ENCODE measurements at regions not wholly inside any gene's neighbourhood (a gene's known extent, or its start where the extent isn't known, plus 50 kb on each side); places are given as distances from the start of the nearest gene placed in this dataset.
"Not testable (repeated sequence)": the region's sequence is repeated elsewhere in the genome, so short reads cannot be mapped to it uniquely, and the experiment has no call there.

DNA sequence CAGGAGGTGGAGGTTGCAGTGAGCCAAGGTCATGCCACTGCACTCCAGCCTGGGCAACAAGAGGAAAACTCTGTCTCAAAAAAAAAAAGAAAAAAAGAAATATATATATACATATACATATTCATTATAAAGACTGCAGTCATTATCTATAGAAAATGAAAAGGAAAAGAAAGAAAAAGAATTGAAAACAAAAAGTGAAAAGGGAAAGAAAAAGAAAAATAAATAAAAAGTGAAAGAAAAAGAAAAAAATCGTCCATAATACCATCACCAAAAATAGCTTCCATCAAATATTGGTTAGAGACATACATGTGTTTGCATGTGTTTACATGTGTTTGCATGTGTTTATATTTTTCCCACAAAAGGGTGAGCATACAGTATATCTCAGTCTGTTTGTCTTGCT, 105.5 kb upstream of the PARD3 start:
- H3K9me3 Mint-ChIP-seq: peaks cover 9% of the 10 kb centered on the region
- peaks cover 5% of the 10 kb centered on the region for H3K27me3 Mint-ChIP-seq
- no peak for DNase-seq
- CTCF ChIA-PET: no interaction called here
- H3K36me3 Mint-ChIP-seq: no peaks in the 10 kb centered on the region
- no peaks in the 10 kb centered on the region for H3K4me1 Mint-ChIP-seq
- H3K4me3 Mint-ChIP-seq: no peak overlapping the region
- H3K27ac Mint-ChIP-seq: no peak overlapping the region

DNA sequence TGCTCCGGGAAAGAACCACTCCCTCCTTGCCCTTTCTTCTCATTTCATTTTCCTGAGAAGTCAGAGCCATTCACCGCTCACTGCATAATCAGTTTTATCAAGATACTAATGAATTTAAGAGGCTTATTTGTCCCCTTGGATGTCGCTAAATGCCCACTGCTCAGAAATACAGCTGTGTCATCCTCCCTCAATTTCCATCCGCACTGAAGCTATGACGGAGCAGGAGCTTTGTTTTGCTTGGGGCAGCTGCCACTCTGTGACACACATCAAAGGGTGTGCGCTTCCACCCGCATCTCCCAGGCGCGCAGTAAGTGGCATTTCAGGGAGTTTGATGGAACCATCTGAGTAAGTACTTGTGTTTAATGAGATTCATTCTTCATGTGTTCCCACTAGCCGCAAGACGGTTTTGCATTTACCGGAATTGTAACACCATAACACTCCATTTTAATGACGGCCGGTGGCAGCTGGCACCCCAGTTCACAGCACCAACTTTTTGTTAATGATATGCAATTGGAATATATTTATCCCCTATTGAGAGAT, 103.8 kb upstream of the PARD3 start:
- Mint-ChIP-seq H3K36me3 (no peaks in the 10 kb centered on the region), H3K27me3 (peaks cover 5% of the 10 kb centered on the region), H3K4me3 (no peak overlapping the region), H3K27ac (no peak overlapping the region), H3K4me1 (no peaks in the 10 kb centered on the region), H3K9me3 (peaks cover 3% of the 10 kb centered on the region)
- CTCF ChIA-PET: no interaction called here
- no peak for DNase-seq

DNA sequence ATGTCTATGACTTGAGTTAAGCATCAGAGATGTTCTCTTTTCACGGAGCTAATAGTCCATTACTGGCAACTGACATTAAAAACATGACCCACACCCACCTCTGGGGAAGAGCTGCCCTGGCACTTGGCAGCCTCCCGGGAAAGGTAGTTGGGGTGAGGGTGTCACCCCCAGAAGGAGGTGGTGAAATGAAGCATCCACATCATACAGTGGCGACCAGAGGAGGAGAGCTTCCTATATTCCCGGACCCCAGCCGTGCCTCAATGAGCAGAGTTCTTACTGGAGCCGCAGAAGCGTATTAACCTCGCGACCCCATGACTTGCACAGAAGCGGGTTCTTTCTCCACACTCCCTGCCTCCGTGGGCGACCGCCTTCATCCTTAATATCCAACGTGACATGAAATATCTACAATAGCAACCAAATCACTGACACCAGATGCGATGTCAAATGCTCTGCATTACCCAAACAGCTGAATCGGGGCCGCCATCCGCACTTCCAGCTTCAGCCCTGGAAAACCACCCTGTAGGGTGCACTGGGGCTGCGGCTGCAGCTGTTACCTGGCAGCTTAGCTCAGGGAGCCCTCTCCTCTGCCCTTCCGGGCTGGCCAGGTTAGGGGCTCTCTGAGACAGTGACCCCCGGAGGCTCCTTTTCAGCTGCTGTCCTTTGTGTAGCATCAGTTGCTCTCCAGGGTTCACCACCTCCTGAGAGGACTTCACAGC, 103.1 kb upstream of the PARD3 start:
- CTCF ChIA-PET: no interaction called here
- Mint-ChIP-seq H3K36me3 (no peaks in the 10 kb centered on the region), H3K4me1 (no peaks in the 10 kb centered on the region), H3K27me3 (peaks cover 5% of the 10 kb centered on the region), H3K4me3 (no peak overlapping the region), H3K27ac (no peak overlapping the region), H3K9me3 (peaks cover 3% of the 10 kb centered on the region)
- no peak for DNase-seq

DNA sequence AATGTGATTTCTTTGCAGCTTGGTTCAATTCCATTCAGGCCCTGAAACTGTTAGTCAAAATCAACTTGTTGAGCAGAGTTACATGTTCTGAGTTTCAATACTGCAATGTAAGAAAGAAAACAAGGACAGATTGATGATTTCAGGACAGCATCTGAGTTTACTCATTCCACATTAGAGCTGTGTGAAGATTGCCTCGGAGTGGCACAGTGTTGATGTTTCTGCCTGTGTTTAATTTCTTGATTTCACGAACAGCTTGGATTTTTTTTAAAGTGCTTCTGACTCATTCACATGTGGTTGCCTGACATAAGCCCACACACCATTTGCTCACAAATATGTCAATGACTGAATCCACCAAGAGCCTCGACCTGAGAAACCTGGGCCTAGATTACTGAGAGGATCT, 101.2 kb upstream of the PARD3 start:
- Mint-ChIP-seq H3K9me3 (no peaks in the 10 kb centered on the region), H3K4me1 (no peaks in the 10 kb centered on the region), H3K27ac (no peak overlapping the region), H3K36me3 (no peaks in the 10 kb centered on the region), H3K4me3 (no peak overlapping the region), H3K27me3 (no peaks in the 10 kb centered on the region)
- no peak for DNase-seq
- CTCF ChIA-PET: interaction anchor here (0.7 kb wide), 1 partner anchor 225 kb away, joined by 3 read pairs; no protein-coding TSS in a partner anchor

DNA sequence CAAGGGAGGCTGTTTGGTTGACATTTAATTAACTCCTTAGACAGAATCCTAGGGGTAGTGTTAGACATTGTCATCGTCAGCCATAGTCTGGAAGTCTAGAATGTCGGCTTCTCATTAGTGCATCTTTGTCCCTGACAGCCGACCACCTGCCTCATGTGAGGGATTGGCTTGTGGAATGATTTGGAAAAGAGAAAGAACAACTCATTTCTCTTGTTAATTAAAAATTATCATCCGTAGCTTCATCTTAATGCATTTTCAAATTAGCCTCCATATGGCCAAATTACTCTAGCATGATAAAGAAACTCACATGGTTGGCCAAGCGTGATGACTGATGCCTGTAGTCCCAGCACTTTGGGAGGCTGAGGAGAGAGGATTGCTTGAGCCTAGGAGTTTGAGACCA, 97.7 kb upstream of the PARD3 start:
- Mint-ChIP-seq H3K4me3 (no peak overlapping the region), H3K27me3 (no peaks in the 10 kb centered on the region), H3K4me1 (no peaks in the 10 kb centered on the region), H3K9me3 (no peaks in the 10 kb centered on the region), H3K27ac (no peak overlapping the region), H3K36me3 (no peaks in the 10 kb centered on the region)
- CTCF ChIA-PET: no interaction called here
- DNase-seq: no peak

DNA sequence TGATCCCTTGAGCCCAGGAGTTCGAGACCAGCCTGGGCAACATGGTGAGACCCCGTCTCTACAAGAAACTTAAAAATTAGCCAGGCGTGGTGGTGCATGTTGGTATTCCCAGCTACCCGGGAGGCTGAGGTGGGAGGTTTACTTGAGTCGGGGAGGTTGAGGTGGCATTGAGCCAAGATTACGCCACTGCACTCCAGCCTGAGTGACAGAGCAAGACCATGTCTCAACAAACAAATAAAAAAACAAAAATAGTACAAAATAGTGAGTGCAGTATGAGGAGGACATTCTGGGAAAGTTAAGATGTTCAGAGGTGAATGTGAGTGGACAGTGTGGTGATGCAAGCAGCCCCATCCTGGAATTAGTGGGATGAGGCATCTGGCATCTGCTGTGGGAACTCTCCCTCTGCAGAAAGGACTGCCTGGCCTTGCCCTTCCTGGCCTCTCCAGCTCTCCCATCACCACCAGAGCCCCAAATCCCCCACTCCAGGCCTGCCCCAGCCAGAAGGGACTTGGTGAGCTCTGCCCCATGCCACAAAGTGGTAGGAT, 96.6 kb upstream of the PARD3 start:
- Mint-ChIP-seq H3K4me1 (no peaks in the 10 kb centered on the region), H3K36me3 (no peaks in the 10 kb centered on the region), H3K9me3 (no peaks in the 10 kb centered on the region), H3K27ac (no peak overlapping the region), H3K4me3 (no peak overlapping the region), H3K27me3 (no peaks in the 10 kb centered on the region)
- CTCF ChIA-PET: no interaction called here
- DNase-seq: no peak

DNA sequence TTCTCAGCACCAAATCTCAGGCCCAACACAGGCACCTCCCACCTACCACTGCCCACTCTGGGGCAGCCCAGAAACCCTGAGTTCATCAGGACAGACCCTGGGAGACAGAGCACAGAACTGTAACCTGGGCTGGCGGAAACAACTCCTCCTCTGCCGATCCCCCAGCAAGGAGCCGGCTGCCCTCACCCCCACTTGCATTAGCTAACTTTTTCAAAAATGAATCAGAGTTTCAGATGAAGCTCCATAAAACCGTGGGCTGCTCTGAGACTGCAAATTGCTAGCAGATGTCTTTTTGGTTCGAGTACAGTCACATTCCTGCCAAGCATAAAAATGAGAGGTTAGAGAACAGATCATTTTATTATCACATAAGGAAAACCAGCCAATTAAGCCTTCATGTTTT, 93.4 kb upstream of the PARD3 start:
- no peaks in the 10 kb centered on the region for H3K27me3 Mint-ChIP-seq
- H3K4me3 Mint-ChIP-seq: no peak overlapping the region
- H3K9me3 Mint-ChIP-seq: no peaks in the 10 kb centered on the region
- H3K27ac Mint-ChIP-seq: no peak overlapping the region
- CTCF ChIA-PET: no interaction called here
- H3K36me3 Mint-ChIP-seq: no peaks in the 10 kb centered on the region
- DNase-seq: no peak
- H3K4me1 Mint-ChIP-seq: no peaks in the 10 kb centered on the region

DNA sequence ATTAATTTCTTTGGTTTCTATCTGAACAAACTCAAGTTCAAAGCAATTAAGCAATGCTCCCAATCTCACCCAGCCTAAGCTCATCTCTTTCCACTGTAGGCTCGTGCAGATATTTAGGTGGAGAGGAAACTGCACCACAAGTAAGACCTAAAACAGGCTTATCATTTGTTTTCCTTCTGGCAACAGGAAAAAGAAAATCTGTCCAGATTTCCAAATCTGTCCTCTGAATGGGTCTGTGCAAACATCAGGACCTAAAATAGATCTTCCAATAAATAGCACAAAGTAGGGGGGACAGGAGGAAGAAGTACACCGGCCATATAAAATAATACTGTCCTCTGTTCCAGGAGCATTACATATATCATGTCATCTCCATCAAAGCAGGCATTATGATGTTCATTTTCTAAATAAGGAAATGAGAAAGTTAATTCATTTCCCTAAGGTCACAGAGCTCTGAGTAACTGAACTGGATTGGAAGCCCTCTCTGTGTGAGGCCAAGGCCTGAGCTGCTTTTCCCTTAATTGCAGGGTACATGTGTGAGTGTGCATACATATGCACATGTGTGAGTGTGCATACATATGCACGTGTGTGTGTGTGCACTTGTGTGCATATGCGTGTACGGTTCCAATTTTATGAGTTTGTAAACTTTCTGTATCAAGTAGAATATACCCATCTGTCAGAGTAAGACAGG, 92.8 kb upstream of the PARD3 start:
- H3K36me3 Mint-ChIP-seq: no peaks in the 10 kb centered on the region
- CTCF ChIA-PET: no interaction called here
- no peak overlapping the region for H3K4me3 Mint-ChIP-seq
- H3K27ac Mint-ChIP-seq: no peak overlapping the region
- DNase-seq: no peak
- H3K4me1 Mint-ChIP-seq: no peaks in the 10 kb centered on the region
- no peaks in the 10 kb centered on the region for H3K27me3 Mint-ChIP-seq
- H3K9me3 Mint-ChIP-seq: no peaks in the 10 kb centered on the region

DNA sequence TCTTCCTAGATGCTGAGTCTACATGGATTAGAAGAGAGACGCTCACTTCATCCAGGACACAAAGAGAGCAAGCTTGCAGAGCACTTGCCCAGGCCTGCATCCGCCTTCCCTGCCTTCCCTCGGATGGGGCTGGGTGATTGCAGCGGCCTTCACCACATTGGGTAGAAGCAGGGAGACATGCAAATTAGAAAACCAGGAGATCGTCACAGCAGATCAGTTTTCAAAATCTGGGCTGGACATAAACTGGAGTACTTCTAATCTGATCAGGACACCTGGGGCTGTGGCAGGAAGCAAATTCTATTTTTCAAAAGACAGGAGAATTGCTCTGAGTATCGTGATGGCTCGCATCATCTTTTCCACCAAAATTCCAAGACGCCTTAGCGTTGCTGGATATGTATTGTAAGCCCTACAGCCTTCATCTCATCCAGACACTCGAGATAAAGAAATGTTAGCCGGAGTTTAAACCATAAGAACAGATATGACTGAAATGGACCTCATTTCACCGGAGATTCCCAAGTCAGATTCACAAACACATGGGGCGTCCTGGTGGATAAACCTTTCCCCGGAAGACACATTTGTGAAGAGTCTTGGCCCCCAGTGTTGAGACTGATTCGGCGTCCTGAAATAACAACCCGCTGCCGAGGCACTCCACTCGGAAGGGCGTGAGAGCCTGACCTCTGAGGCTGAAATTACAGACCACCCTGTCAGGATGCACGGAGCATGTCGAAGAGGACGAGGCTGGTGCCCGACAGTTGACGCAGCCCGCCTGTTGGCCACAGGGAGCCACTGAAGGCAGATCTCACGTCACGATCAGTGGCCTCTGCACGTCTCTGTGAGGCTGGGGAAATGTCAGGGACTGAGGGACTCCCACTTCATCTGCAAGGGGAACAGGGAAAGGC, 91.2 kb upstream of the PARD3 start:
- H3K9me3 Mint-ChIP-seq: no peaks in the 10 kb centered on the region

DNA sequence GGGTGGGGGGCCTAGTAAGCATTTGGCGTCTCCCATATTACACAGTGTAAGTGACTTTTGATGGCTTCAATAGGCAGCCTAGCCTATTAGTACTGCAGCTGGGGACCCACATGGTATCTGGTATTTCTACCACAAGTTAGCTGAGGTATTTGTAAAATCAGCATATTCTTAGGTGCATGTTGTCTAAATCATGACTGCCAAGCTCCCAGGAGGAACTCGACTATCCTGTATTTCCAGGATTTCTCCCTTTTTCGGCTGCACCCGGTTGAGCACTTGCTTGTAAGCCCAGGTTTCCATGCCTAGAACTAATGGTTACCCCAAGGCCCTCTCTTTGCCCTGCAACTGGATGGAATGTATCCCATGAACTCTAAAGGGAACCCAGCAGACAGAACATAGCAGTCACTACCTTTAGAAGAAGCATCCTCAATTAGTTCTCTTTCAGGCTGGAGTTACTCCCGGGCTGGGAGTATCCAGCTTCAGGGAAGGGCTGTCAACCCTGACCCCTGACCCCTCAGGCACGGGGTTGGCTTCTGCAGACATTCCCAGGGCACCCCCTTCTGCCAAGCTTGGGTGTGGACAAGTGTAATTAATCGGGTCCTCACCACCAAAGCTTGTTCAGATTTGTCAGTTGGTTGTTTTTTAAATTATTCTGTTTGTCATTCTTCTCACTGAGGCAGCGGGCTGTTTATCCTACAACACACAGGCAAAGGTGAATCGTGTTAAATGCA, 90.3 kb upstream of the PARD3 start:
- no peak for DNase-seq
- Mint-ChIP-seq H3K4me1 (no peaks in the 10 kb centered on the region), H3K27ac (no peak overlapping the region), H3K27me3 (no peaks in the 10 kb centered on the region), H3K36me3 (no peaks in the 10 kb centered on the region), H3K4me3 (no peak overlapping the region), H3K9me3 (no peaks in the 10 kb centered on the region)
- CTCF ChIA-PET: no interaction called here

More for the DNA sequence above, 91.2 kb upstream of the PARD3 start:
- no peak for DNase-seq
- H3K36me3 Mint-ChIP-seq: no peaks in the 10 kb centered on the region
- H3K4me3 Mint-ChIP-seq: no peak overlapping the region
- H3K4me1 Mint-ChIP-seq: no peaks in the 10 kb centered on the region
- CTCF ChIA-PET: no interaction called here
- no peak overlapping the region for H3K27ac Mint-ChIP-seq
- H3K27me3 Mint-ChIP-seq: no peaks in the 10 kb centered on the region

DNA sequence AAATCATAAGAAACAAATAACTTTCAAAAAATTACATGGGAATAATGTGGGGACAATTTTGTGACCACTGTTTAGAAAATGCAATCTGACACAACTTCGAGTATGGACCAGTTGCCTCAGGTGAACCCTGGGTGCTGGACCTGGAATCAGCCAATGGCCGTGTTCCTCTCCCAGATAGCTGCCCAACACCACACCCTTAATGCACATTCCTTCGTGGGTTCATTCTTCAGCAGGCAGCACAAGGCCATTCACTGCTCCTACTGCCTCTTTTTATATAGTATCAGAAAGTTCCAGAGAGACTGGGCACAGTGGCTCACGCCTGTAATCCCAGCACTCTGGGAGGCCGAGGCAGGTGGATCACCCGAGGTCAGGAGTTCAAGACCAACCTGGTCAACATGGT, 89.1 kb upstream of the PARD3 start:
- Mint-ChIP-seq H3K27me3 (no peaks in the 10 kb centered on the region), H3K4me3 (no peak overlapping the region), H3K9me3 (no peaks in the 10 kb centered on the region), H3K4me1 (no peaks in the 10 kb centered on the region), H3K36me3 (no peaks in the 10 kb centered on the region), H3K27ac (no peak overlapping the region)
- no peak for DNase-seq
- CTCF ChIA-PET: no interaction called here

DNA sequence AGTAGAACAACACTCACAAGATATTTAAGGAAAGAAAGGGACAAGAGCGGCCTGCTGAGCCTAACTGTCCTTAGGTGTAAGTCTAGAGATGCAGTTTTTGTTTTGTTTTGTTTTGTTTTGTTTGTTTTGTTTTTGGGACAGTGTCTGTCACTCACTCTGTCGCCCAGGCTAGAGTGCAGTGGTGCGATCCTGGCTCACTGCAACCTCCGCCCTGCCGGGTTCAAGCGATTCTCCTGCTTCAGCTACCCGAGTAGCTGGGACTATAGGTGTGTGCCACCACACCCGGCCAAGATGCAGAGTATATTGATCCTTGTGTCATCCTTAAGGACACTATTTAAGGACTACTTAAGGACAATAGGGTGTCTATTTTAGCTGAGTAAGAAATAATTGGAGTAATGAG, 84.1 kb upstream of the PARD3 start:
- CTCF ChIA-PET: interaction anchor here (1.0 kb wide), 1 partner anchor 42 kb away, joined by 3 read pairs; no protein-coding TSS in a partner anchor
- DNase-seq: no peak
- Mint-ChIP-seq H3K36me3 (no peaks in the 10 kb centered on the region), H3K27ac (no peak overlapping the region), H3K27me3 (no peaks in the 10 kb centered on the region), H3K4me1 (no peaks in the 10 kb centered on the region), H3K4me3 (no peak overlapping the region), H3K9me3 (no peaks in the 10 kb centered on the region)

DNA sequence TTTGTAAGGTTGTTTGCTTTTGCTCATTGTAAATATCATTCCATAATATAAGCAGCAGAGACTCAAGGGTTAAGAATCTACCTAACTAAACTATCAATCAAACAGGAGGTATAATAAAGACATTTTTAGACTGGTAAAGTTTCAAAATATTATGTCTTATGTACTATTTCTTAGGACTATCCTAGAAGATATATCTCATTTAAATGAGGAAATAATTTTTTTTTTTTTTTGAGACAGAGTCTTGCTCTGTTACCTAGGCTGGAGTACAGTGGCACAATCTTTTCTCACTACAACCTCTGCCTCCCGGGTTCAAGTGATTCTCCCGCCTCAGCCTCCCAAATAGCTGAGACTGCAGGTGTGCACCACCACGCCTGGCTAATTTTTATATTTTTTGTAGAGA, 80.9 kb upstream of the PARD3 start:
- Mint-ChIP-seq H3K4me1 (no peaks in the 10 kb centered on the region), H3K4me3 (no peak overlapping the region), H3K27me3 (no peaks in the 10 kb centered on the region), H3K27ac (no peak overlapping the region), H3K36me3 (no peaks in the 10 kb centered on the region), H3K9me3 (no peaks in the 10 kb centered on the region)
- no peak for DNase-seq
- CTCF ChIA-PET: no interaction called here

DNA sequence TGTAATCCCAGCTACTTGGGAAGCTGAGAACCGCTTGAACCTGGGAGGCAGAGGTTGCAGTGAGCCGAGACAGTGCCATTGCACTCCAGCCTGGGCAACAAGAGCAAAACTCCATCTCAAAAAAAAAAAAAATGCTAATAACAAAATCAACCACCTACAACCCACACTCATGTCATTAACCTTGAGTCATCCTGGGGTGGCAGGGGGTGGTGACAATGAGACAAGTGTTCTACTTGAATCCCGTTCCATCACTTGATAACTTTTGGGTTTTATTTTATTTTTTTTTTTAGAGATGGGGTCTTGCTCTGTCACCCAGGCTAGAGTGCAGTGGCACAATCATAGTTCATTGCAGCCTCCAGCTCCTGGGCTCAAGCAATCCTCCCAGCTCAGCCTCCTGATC, 80.0 kb upstream of the PARD3 start:
- DNase-seq, H3K27ac Mint-ChIP-seq, H3K36me3 Mint-ChIP-seq, H3K4me1 Mint-ChIP-seq, H3K27me3 Mint-ChIP-seq, H3K4me3 Mint-ChIP-seq, H3K9me3 Mint-ChIP-seq, CTCF ChIA-PET: not testable (repeated sequence)

All from activated naive CD4-positive, alpha-beta T cell treated with anti-CD3 and anti-CD28 coated beads, Interleukin-2, amount 10 ng/mL, durations not matched to agents 7 days and 5 days (primary cell).